ENCODE measurements at regions not wholly inside any gene's neighbourhood (a gene's known extent, or its start where the extent isn't known, plus 50 kb on each side); places are given as distances from the start of the nearest gene placed in this dataset.

- TF ChIP-seq, protein P1, sequence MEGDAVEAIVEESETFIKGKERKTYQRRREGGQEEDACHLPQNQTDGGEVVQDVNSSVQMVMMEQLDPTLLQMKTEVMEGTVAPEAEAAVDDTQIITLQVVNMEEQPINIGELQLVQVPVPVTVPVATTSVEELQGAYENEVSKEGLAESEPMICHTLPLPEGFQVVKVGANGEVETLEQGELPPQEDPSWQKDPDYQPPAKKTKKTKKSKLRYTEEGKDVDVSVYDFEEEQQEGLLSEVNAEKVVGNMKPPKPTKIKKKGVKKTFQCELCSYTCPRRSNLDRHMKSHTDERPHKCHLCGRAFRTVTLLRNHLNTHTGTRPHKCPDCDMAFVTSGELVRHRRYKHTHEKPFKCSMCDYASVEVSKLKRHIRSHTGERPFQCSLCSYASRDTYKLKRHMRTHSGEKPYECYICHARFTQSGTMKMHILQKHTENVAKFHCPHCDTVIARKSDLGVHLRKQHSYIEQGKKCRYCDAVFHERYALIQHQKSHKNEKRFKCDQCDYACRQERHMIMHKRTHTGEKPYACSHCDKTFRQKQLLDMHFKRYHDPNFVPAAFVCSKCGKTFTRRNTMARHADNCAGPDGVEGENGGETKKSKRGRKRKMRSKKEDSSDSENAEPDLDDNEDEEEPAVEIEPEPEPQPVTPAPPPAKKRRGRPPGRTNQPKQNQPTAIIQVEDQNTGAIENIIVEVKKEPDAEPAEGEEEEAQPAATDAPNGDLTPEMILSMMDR (IDR thresholded peaks at IDR 0.05 in 8 of 11, conservative IDR thresholded peaks at IDR 0.05 in 3 of 11), result no peak
- TF ChIP-seq POLR2A (IDR thresholded peaks at IDR 0.05), result no peak
These were observed 475.2 kb downstream of the TCERG1L start for GRCh38 chr10:130836344-130836743.
